ENCODE measurements at regions not wholly inside any gene's neighbourhood (a gene's known extent, or its start where the extent isn't known, plus 50 kb on each side); places are given as distances from the start of the nearest gene placed in this dataset.
"Not testable (repeated sequence)": the region's sequence is repeated elsewhere in the genome, so short reads cannot be mapped to it uniquely, and the experiment has no call there.

- not testable (repeated sequence) for DNase-seq
These were observed 129.2 kb downstream of the KBTBD2 start for GRCh38 chr7:32762206-32762924.

- DNase-seq = no peak
These were observed 129.9 kb downstream of the KBTBD2 start for GRCh38 chr7:32761451-32762205.

GRCh38 chr7:32760755-32761154 lies 130.8 kb downstream of the KBTBD2 start:
- DNase-seq = not testable (repeated sequence)

GRCh38 chr7:32759859-32760258 lies 131.7 kb downstream of the KBTBD2 start:
- DNase-seq = not testable (repeated sequence)

GRCh38 chr7:32753872-32754271 lies 137.7 kb downstream of the KBTBD2 start:
- not testable (repeated sequence) for DNase-seq

GRCh38 chr7:32748337-32748736 lies 143.2 kb downstream of the KBTBD2 start:
- not testable (repeated sequence) for DNase-seq

GRCh38 chr7:32747443-32748148 lies 144.0 kb downstream of the KBTBD2 start:
- DNase-seq = not testable (repeated sequence)

- DNase-seq = not testable (repeated sequence)
These were observed 149.6 kb downstream of the KBTBD2 start for GRCh38 chr7:32741853-32742476.

- DNase-seq = not testable (repeated sequence)
These were observed 151.8 kb downstream of the KBTBD2 start for GRCh38 chr7:32739749-32740148.

GRCh38 chr7:32738390-32738789 lies 153.2 kb downstream of the KBTBD2 start:
- DNase-seq = not testable (repeated sequence)

GRCh38 chr7:32732767-32733166 lies 158.8 kb downstream of the KBTBD2 start:
- not testable (repeated sequence) for DNase-seq

GRCh38 chr7:32729335-32729675 lies 162.3 kb downstream of the KBTBD2 start:
- not testable (repeated sequence) for DNase-seq

- DNase-seq = not testable (repeated sequence)
These were observed 162.9 kb downstream of the KBTBD2 start for GRCh38 chr7:32728412-32729334.

GRCh38 chr7:32727483-32728411 lies 163.8 kb downstream of the KBTBD2 start:
- not testable (repeated sequence) for DNase-seq

- DNase-seq = not testable (repeated sequence)
These were observed 168.7 kb downstream of the KBTBD2 start for GRCh38 chr7:32722837-32723236.

- DNase-seq = no peak
These were observed 197.4 kb downstream of the KBTBD2 start for GRCh38 chr7:32694182-32694581.

GRCh38 chr7:32691965-32692815 lies 196.9 kb downstream of the AVL9 start:
- not testable (repeated sequence) for DNase-seq

GRCh38 chr7:32688092-32688491 lies 192.8 kb downstream of the AVL9 start:
- not testable (repeated sequence) for DNase-seq

GRCh38 chr7:32681174-32681518 lies 185.9 kb downstream of the AVL9 start:
- no peak for DNase-seq
